A549 (cell line): ENCODE measurements at regions not wholly inside any gene's neighbourhood (a gene's known extent, or its start where the extent isn't known, plus 50 kb on each side); places are given as distances from the start of the nearest gene placed in this dataset.
"Not testable (repeated sequence)": the region's sequence is repeated elsewhere in the genome, so short reads cannot be mapped to it uniquely, and the experiment has no call there.

Experiments used
- EP300 ChIP-seq, 2 experiments: fragments of >200 bp; sonication (Bioruptor Twin); formaldehyde crosslinking; IDR thresholded peaks; 2 replicates in 1 of 2; 3 replicates in 1 of 2; pipeline ENCODE4 v1.6.1; 2016 to 2017
- JUN ChIP-seq, 2 experiments: fragments of >200 bp; sonication (Bioruptor Twin); formaldehyde crosslinking; IDR thresholded peaks; 2 replicates in 1 of 2; 3 replicates in 1 of 2; pipeline ENCODE4 v1.6.1; 2016 to 2017
- KDM1A ChIP-seq: fragments of 200-600 bp; sonication (generic); IDR thresholded peaks from 2 replicates; pipeline ENCODE4 v1.6.1; 2016; ENCODE audit warnings: low read depth, mild to moderate bottlenecking
- MAFK ChIP-seq: fragments of 450-650 bp; IDR thresholded peaks from 2 replicates; pipeline ENCODE4 v1.6.1; 2014; ENCODE audit not compliant: partially characterized antibody
- MYC ChIP-seq: IDR thresholded peaks from 2 replicates; pipeline ENCODE4 v1.6.1; 2012; ENCODE audit warnings: mild to moderate bottlenecking, inconsistent platforms, low read length, improper control_type of control experiment, borderline replicate concordance
- NFE2L2 ChIP-seq: fragments of 150-350 bp; conservative IDR thresholded peaks from 2 replicates; pipeline ENCODE4 v1.6.1; 2014; ENCODE audit warnings: low read length
- NR3C1 ChIP-seq: fragments of >200 bp; sonication (Bioruptor Twin); formaldehyde crosslinking; IDR thresholded peaks from 3 replicates; pipeline ENCODE4 v1.6.1; 2017
- PHF8 ChIP-seq: fragments of 200-600 bp; sonication (generic); IDR thresholded peaks from 2 replicates; pipeline ENCODE4 v1.6.1; 2016; ENCODE audit warnings: low read depth, mild to moderate bottlenecking, antibody characterized with exemption, moderate library complexity, borderline replicate concordance
- POLR2A ChIP-seq: IDR thresholded peaks from 2 replicates; pipeline ENCODE4 v1.6.1; 2012; ENCODE audit warnings: mild to moderate bottlenecking, low read length
- RARB ChIP-seq: fragments of 250-450 bp; sonication (Bioruptor Pico); IDR thresholded peaks from 2 replicates; pipeline ENCODE4 v1.8.0; 2021; ENCODE audit warnings: mild to moderate bottlenecking, moderate library complexity
- TF ChIP-seq, protein P1 (sequence below): fragments of >200 bp; sonication (Bioruptor Twin); formaldehyde crosslinking; IDR thresholded peaks from 3 replicates; pipeline ENCODE4 v1.5.1; 2016
- TF ChIP-seq, protein P2 (sequence below): IDR thresholded peaks from 2 replicates; pipeline ENCODE4 v1.6.1; 2012
- TF ChIP-seq, protein P3 (sequence below): fragments of 200-600 bp; sonication (generic); IDR thresholded peaks from 2 replicates; pipeline ENCODE4 v1.6.1; 2016; ENCODE audit warnings: antibody characterized with exemption, mild to moderate bottlenecking, moderate library complexity
- TF ChIP-seq, protein P4 (sequence below): fragments of 250-450 bp; sonication (Bioruptor Pico); IDR thresholded peaks from 2 replicates; pipeline ENCODE4 v1.5.0; 2021; ENCODE audit warnings: mild to moderate bottlenecking, moderate library complexity, borderline replicate concordance

DNA sequence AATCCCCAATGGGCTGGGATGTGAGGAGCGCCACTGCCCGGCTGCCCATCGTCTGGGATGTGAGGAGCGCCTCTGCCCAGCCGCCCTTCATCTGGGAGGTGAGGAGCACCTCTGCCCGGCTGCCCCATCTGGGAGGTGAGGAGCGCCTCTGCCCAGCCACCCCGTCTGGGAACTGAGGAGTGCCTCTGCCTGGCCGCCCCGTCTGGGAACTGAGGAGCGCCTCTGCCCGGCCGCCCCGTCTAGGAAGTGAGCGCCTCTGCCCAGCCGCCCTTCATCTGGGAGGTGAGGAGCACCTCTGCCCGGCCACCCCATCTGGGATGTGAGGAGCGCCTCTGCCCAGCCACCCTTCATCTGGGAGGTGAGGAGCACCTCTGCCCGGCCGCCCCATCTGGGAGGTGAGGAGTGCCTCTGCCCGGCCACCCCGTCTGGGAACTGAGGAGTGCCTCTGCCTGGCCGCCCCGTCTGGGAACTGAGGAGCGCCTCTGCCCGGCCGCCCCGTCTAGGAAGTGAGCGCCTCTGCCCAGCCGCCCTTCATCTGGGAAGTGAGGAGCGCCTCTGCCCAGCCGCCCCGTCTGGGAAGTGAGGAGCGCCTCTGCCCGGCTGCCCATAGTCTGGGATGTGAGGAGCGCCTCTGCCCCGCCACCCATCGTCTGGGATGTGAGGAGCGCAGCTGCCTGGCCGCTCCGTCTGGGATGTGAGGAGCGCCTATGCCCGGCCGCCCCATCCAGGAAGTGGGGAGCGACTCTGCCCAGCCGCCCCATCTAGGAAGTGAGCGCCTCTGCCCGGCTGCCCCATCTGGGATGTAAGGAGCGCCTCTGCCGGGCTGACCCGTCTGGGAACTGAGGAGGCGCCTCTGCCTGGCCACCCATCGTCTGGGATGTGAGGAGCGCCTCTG is 1085.7 kb downstream of the TYW1 start:
- TF ChIP-seq JUN (IDR thresholded peaks at IDR 0.05); POLR2A; NR3C1; MAFK; RARB (CRISPR knock-in tag); KDM1A; MYC; EP300 (IDR thresholded peaks at IDR 0.05); PHF8; NFE2L2: not testable (repeated sequence)
- TF ChIP-seq, protein P1, sequence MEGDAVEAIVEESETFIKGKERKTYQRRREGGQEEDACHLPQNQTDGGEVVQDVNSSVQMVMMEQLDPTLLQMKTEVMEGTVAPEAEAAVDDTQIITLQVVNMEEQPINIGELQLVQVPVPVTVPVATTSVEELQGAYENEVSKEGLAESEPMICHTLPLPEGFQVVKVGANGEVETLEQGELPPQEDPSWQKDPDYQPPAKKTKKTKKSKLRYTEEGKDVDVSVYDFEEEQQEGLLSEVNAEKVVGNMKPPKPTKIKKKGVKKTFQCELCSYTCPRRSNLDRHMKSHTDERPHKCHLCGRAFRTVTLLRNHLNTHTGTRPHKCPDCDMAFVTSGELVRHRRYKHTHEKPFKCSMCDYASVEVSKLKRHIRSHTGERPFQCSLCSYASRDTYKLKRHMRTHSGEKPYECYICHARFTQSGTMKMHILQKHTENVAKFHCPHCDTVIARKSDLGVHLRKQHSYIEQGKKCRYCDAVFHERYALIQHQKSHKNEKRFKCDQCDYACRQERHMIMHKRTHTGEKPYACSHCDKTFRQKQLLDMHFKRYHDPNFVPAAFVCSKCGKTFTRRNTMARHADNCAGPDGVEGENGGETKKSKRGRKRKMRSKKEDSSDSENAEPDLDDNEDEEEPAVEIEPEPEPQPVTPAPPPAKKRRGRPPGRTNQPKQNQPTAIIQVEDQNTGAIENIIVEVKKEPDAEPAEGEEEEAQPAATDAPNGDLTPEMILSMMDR = not testable (repeated sequence)
- TF ChIP-seq, protein P2, sequence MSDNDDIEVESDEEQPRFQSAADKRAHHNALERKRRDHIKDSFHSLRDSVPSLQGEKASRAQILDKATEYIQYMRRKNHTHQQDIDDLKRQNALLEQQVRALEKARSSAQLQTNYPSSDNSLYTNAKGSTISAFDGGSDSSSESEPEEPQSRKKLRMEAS = not testable (repeated sequence)
- TF ChIP-seq, protein P3, sequence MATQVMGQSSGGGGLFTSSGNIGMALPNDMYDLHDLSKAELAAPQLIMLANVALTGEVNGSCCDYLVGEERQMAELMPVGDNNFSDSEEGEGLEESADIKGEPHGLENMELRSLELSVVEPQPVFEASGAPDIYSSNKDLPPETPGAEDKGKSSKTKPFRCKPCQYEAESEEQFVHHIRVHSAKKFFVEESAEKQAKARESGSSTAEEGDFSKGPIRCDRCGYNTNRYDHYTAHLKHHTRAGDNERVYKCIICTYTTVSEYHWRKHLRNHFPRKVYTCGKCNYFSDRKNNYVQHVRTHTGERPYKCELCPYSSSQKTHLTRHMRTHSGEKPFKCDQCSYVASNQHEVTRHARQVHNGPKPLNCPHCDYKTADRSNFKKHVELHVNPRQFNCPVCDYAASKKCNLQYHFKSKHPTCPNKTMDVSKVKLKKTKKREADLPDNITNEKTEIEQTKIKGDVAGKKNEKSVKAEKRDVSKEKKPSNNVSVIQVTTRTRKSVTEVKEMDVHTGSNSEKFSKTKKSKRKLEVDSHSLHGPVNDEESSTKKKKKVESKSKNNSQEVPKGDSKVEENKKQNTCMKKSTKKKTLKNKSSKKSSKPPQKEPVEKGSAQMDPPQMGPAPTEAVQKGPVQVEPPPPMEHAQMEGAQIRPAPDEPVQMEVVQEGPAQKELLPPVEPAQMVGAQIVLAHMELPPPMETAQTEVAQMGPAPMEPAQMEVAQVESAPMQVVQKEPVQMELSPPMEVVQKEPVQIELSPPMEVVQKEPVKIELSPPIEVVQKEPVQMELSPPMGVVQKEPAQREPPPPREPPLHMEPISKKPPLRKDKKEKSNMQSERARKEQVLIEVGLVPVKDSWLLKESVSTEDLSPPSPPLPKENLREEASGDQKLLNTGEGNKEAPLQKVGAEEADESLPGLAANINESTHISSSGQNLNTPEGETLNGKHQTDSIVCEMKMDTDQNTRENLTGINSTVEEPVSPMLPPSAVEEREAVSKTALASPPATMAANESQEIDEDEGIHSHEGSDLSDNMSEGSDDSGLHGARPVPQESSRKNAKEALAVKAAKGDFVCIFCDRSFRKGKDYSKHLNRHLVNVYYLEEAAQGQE = not testable (repeated sequence)
- TF ChIP-seq, protein P4, sequence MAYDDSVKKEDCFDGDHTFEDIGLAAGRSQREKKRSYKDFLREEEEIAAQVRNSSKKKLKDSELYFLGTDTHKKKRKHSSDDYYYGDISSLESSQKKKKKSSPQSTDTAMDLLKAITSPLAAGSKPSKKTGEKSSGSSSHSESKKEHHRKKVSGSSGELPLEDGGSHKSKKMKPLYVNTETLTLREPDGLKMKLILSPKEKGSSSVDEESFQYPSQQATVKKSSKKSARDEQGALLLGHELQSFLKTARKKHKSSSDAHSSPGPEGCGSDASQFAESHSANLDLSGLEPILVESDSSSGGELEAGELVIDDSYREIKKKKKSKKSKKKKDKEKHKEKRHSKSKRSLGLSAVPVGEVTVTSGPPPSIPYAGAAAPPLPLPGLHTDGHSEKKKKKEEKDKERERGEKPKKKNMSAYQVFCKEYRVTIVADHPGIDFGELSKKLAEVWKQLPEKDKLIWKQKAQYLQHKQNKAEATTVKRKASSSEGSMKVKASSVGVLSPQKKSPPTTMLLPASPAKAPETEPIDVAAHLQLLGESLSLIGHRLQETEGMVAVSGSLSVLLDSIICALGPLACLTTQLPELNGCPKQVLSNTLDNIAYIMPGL (CRISPR knock-in tag) = not testable (repeated sequence)
